ENCODE measurements at regions not wholly inside any gene's neighbourhood (a gene's known extent, or its start where the extent isn't known, plus 50 kb on each side); places are given as distances from the start of the nearest gene placed in this dataset.

DNA sequence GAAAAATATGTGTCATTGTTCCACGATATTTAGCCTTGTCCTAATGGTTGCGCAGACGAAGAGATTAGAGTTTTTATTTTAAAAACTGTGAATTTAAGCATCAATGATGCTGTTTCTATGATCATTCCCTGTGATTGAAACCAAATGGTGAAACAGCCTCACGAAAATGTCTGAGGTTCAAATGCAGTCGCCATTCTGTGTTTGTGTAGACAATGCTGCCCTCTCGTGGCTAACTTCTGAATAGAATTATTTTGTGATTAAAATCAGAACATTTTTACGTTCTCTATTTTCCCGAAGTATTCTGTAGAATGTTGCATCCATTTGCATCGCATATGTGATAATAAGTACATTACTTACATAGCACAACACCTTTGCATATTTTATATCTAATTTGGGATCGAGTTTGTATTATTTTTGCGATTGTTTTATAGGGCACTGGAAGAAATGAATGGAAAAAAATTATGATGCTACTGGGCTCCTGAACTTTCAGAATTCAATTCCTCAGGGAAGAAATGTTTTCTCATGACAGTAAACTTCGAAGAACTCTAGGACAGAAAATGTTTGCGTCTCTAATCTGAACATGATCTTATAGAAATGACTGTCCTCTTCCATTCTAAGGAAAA, 54.8 kb upstream of the CREB1 start:
- intact Hi-C loops (cut with DNase I): loop anchor here (1.0 to 10.0 kb wide), 5 partner anchors 140 to 782 kb away; no protein-coding TSS in a partner anchor
- WGBS: 15% methylated on average over 13 of the region's 13 CpGs
- no peak for DNase-seq (ENCODE audit: extremely low spot score)
- Histone ChIP-seq H3K9me3 (no peaks in the 10 kb centered on the region), H3K36me3 (no peaks in the 10 kb centered on the region), H3K4me3 (peak overlapping the region; percentile 30 to 38 (median 34)), H3K4me1 (peaks cover 16 to 51% (median 42%) of the 10 kb centered on the region in 4 donors), H3K27me3 (no peaks in the 10 kb centered on the region), H3K27ac (replicated peaks in 1 of 4) (no peak overlapping the region)
- TF ChIP-seq, protein P1, sequence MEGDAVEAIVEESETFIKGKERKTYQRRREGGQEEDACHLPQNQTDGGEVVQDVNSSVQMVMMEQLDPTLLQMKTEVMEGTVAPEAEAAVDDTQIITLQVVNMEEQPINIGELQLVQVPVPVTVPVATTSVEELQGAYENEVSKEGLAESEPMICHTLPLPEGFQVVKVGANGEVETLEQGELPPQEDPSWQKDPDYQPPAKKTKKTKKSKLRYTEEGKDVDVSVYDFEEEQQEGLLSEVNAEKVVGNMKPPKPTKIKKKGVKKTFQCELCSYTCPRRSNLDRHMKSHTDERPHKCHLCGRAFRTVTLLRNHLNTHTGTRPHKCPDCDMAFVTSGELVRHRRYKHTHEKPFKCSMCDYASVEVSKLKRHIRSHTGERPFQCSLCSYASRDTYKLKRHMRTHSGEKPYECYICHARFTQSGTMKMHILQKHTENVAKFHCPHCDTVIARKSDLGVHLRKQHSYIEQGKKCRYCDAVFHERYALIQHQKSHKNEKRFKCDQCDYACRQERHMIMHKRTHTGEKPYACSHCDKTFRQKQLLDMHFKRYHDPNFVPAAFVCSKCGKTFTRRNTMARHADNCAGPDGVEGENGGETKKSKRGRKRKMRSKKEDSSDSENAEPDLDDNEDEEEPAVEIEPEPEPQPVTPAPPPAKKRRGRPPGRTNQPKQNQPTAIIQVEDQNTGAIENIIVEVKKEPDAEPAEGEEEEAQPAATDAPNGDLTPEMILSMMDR (IDR thresholded peaks at IDR 0.05): peak; percentile 67 to 81 (median 80)
- TF ChIP-seq POLR2A (IDR thresholded peaks at IDR 0.05; ENCODE audit: low read depth) (no peak), EP300 (IDR thresholded peaks at IDR 0.05) (no peak), POLR2AphosphoS5 (IDR thresholded peaks at IDR 0.05) (peak; percentile 36 to 41)

DNA sequence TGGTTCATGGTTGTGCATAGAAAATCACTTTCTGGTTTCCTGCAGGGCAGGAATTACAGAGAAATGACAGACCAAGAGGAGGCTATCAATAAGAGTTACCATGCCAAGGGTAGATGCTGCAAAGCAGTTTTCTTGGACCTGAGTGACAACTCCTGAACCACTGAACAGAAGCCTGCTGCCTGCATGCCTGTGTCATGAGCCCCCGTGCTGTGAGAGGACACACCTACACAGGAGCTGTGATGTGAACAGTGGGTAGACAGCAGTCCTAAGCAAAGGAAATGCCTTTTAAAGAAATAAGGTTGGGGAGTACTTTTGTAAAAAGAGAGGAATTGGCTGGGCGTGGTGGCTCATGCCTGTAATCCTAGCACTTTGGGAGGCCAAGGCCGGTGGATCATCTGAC, 54.2 kb upstream of the CREB1 start:
- WGBS: 61% methylated on average over 3 of the region's 3 CpGs

DNA sequence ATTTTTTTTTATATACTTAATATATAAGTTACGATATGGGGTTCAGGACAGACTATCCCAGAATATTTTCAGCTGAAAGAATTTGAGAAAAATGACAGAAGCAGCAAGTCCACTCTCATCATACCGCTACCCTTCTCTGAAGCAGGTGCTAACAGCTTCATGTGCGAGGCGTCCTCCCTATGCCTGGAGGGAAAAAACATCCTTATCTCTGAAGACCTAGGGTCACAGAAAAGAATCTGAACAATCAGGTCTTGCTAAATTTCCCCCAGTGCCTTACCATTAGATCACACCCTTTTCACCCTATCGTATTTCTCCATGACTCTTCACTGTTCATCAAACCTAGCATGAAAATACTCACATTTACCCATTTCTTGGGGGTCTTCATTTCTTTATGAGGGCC, 51.9 kb upstream of the CREB1 start:
- 88% methylated on average over 5 of the region's 5 CpGs for WGBS

More for the DNA sequence above, 54.2 kb upstream of the CREB1 start:
- Histone ChIP-seq H3K27me3 (no peaks in the 10 kb centered on the region), H3K27ac (replicated peaks in 1 of 4) (no peak overlapping the region), H3K4me3 (no peak overlapping the region), H3K4me1 (peaks cover 16 to 56% (median 47%) of the 10 kb centered on the region in 4 donors), H3K9me3 (no peaks in the 10 kb centered on the region), H3K36me3 (no peaks in the 10 kb centered on the region)
- TF ChIP-seq POLR2AphosphoS5 (IDR thresholded peaks at IDR 0.05) (no peak), EP300 (IDR thresholded peaks at IDR 0.05) (no peak), POLR2A (IDR thresholded peaks at IDR 0.05; ENCODE audit: low read depth) (no peak)
- TF ChIP-seq, protein P1 (IDR thresholded peaks at IDR 0.05): no peak
- no peak for DNase-seq (ENCODE audit: extremely low spot score)
- intact Hi-C loops (cut with DNase I): loop anchor here (1.0 to 10.0 kb wide), 5 partner anchors 141 to 783 kb away; no protein-coding TSS in a partner anchor

DNA sequence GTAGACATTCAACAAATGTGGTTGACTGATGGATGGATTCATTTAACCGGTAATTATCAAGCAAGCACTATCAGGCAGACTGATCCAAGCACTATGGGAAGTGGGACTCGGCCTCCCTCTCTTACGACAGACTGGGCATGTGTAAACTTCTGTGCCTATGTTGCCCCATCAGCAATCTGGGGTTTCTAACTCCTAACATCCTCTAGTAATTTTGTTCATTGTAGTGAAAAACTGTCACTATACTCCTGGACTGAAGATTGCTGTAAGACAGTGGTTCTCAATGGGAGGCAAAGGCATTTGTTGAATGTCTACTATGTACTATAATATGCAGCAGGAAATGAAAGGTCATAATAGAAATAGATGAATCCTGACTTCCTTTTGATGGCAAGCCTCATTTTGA, 51.2 kb upstream of the CREB1 start:
- TF ChIP-seq POLR2AphosphoS5 (IDR thresholded peaks at IDR 0.05): no peak
- TF ChIP-seq POLR2A (IDR thresholded peaks at IDR 0.05; ENCODE audit: low read depth): no peak
- TF ChIP-seq, protein P1 (IDR thresholded peaks at IDR 0.05): no peak
- no peak for TF ChIP-seq EP300 (IDR thresholded peaks at IDR 0.05)
- intact Hi-C loops (cut with DNase I): loop anchor here (10.0 kb wide), 1 partner anchor 144 kb away; no protein-coding TSS in a partner anchor
- Histone ChIP-seq H3K9me3 (no peaks in the 10 kb centered on the region), H3K4me1 (peaks cover 24 to 72% (median 62%) of the 10 kb centered on the region in 4 donors), H3K4me3 (no peak overlapping the region), H3K27ac (replicated peaks in 1 of 4) (peak overlapping the region in 1 of 4 donors; percentile 62), H3K27me3 (no peaks in the 10 kb centered on the region), H3K36me3 (no peaks in the 10 kb centered on the region)
- DNase-seq (ENCODE audit: extremely low spot score): peak; percentile 29
- WGBS: 66% methylated on average over 3 of the region's 3 CpGs

More for the DNA sequence above, 51.9 kb upstream of the CREB1 start:
- Histone ChIP-seq H3K9me3 (no peaks in the 10 kb centered on the region), H3K27me3 (no peaks in the 10 kb centered on the region), H3K4me1 (peaks cover 29 to 72% (median 62%) of the 10 kb centered on the region in 4 donors), H3K36me3 (no peaks in the 10 kb centered on the region), H3K27ac (replicated peaks in 1 of 4) (no peak overlapping the region), H3K4me3 (no peak overlapping the region)
- TF ChIP-seq EP300 (IDR thresholded peaks at IDR 0.05) (no peak), POLR2A (IDR thresholded peaks at IDR 0.05; ENCODE audit: low read depth) (no peak), POLR2AphosphoS5 (IDR thresholded peaks at IDR 0.05) (no peak)
- TF ChIP-seq, protein P1 (IDR thresholded peaks at IDR 0.05): no peak
- intact Hi-C loops (cut with DNase I): loop anchor here (10.0 kb wide), 1 partner anchor 143 kb away; no protein-coding TSS in a partner anchor
- DNase-seq (ENCODE audit: extremely low spot score): peak; percentile 29
